ENCODE measurements at regions not wholly inside any gene's neighbourhood (a gene's known extent, or its start where the extent isn't known, plus 50 kb on each side); places are given as distances from the start of the nearest gene placed in this dataset.

GRCh38 chr12:62098132-62098531 is 162.1 kb upstream of the USP15 start:
- Histone ChIP-seq H3K9me3 (ENCODE audit: control insufficient read depth in 1 of 2, insufficient read depth in 1 of 2, low read depth in 1 of 2, low read length in 2 of 2) (no peaks in the 10 kb centered on the region), H4K20me1 (ENCODE audit: insufficient read depth) (no peaks in the 10 kb centered on the region), H3K27ac (ENCODE audit: low read depth, low read length) (no peak overlapping the region), H3K27me3 (ENCODE audit: insufficient read depth, low read length) (no peaks in the 10 kb centered on the region), H3K4me1 (ENCODE audit: control insufficient read depth in 1 of 2, insufficient read depth in 2 of 2, low read length in 2 of 2) (no peaks in the 10 kb centered on the region), H3K79me2 (ENCODE audit: insufficient read depth, low read length) (no peaks in the 10 kb centered on the region), H3K36me3 (ENCODE audit: control insufficient read depth in 1 of 2, insufficient read depth in 2 of 2, low read length in 2 of 2) (no peaks in the 10 kb centered on the region), H3K9me2 (ENCODE audit: insufficient read depth) (no peaks in the 10 kb centered on the region), H3K4me3 (replicated peaks in 1 of 2; ENCODE audit: low read depth in 1 of 2, low read length in 2 of 2) (no peak overlapping the region), H3K9ac (ENCODE audit: low read length) (no peak overlapping the region), H2AFZ (ENCODE audit: low read depth, low read length, poor library complexity, severe bottlenecking) (no peak overlapping the region), H3K4me2 (ENCODE audit: low read length) (no peak overlapping the region)
- ChIA-PET CTCF (no interaction called here), POLR2A (no interaction called here), RAD21 (ENCODE audit: low non-redundant PET in 1 of 2, low total read pairs in 2 of 2, uncharacterized antibody in 2 of 2, unreplicated experiment in 2 of 2) (no interaction called here)
- ATAC-seq (no peak), DNase-seq (ENCODE audit: low read depth, low spot score) (no peak)
- BruUV-seq (replicated peaks): no TSS peak
- intact Hi-C loops (cut with micrococcal nuclease): no loop called here
- no peak for TF ChIP-seq ZFX (IDR thresholded peaks at IDR 0.05)
- no peak for TF ChIP-seq SRF (IDR thresholded peaks at IDR 0.05; ENCODE audit: low read depth)
- no peak for TF ChIP-seq CTCF (IDR thresholded peaks at IDR 0.05 in 2 of 3, conservative IDR thresholded peaks at IDR 0.05 in 1 of 3; ENCODE audit: borderline replicate concordance in 1 of 3, insufficient read depth in 1 of 3, low read depth in 2 of 3, low read length in 2 of 3)
- no peak for TF ChIP-seq ATF3 (IDR thresholded peaks at IDR 0.05)

- ChIA-PET CTCF (no interaction called here), RAD21 (ENCODE audit: low non-redundant PET in 1 of 2, low total read pairs in 2 of 2, uncharacterized antibody in 2 of 2, unreplicated experiment in 2 of 2) (no interaction called here)
- TF ChIP-seq RAD21 (IDR thresholded peaks at IDR 0.05; ENCODE audit: low read depth): no peak
- TF ChIP-seq SRF (IDR thresholded peaks at IDR 0.05; ENCODE audit: low read depth): no peak
- no peak for TF ChIP-seq CEBPB (IDR thresholded peaks at IDR 0.05; ENCODE audit: low read depth)
- no peak for TF ChIP-seq REST (IDR thresholded peaks at IDR 0.05; ENCODE audit: low read depth)
- TF ChIP-seq POLR2A (IDR thresholded peaks at IDR 0.05; ENCODE audit: borderline replicate concordance, extremely low read depth, insufficient read depth, insufficient read length): no peak
- no peak for TF ChIP-seq ZFX (IDR thresholded peaks at IDR 0.05)
- TF ChIP-seq ELF1 (IDR thresholded peaks at IDR 0.05; ENCODE audit: borderline replicate concordance, low read depth): no peak
- TF ChIP-seq MAX (IDR thresholded peaks at IDR 0.05): no peak
- no peak for TF ChIP-seq TCF7L2 (IDR thresholded peaks at IDR 0.05; ENCODE audit: borderline replicate concordance, extremely low read depth, insufficient read depth, insufficient read length)
- no peak for TF ChIP-seq ZBTB33 (IDR thresholded peaks at IDR 0.05; ENCODE audit: extremely low read depth, insufficient replicate concordance, low read length)
- TF ChIP-seq ATF3 (IDR thresholded peaks at IDR 0.05): no peak
Observed at GRCh38 chr12:62103748-62104147, 156.5 kb upstream of the USP15 start.

More at GRCh38 chr12:62103748-62104147, 156.5 kb upstream of the USP15 start:
- POLR2A ChIA-PET: no interaction called here
- Histone ChIP-seq H2AFZ (ENCODE audit: low read depth, low read length, poor library complexity, severe bottlenecking) (no peak overlapping the region), H3K9me2 (ENCODE audit: insufficient read depth) (no peaks in the 10 kb centered on the region), H3K9ac (ENCODE audit: low read length) (no peak overlapping the region), H3K4me1 (ENCODE audit: control insufficient read depth in 1 of 2, insufficient read depth in 2 of 2, low read length in 2 of 2) (no peaks in the 10 kb centered on the region), H3K36me3 (ENCODE audit: control insufficient read depth in 1 of 2, insufficient read depth in 2 of 2, low read length in 2 of 2) (no peaks in the 10 kb centered on the region), H3K4me2 (ENCODE audit: low read length) (no peak overlapping the region), H3K79me2 (ENCODE audit: insufficient read depth, low read length) (no peaks in the 10 kb centered on the region), H3K27ac (ENCODE audit: low read depth, low read length) (no peak overlapping the region), H3K27me3 (ENCODE audit: insufficient read depth, low read length) (no peaks in the 10 kb centered on the region), H3K4me3 (replicated peaks in 1 of 2; ENCODE audit: low read depth in 1 of 2, low read length in 2 of 2) (no peak overlapping the region), H3K9me3 (ENCODE audit: control insufficient read depth in 1 of 2, insufficient read depth in 1 of 2, low read depth in 1 of 2, low read length in 2 of 2) (no peaks in the 10 kb centered on the region), H4K20me1 (ENCODE audit: insufficient read depth) (no peaks in the 10 kb centered on the region)
- DNase-seq (ENCODE audit: low read depth, low spot score) (no peak), ATAC-seq (no peak)
- intact Hi-C loops (cut with micrococcal nuclease): no loop called here
- no TSS peak for BruUV-seq (replicated peaks)
